GM12878 (cell line): ENCODE measurements at regions not wholly inside any gene's neighbourhood (a gene's known extent, or its start where the extent isn't known, plus 50 kb on each side); places are given as distances from the start of the nearest gene placed in this dataset.

Experiments used
- CEBPB ChIP-seq, 2 experiments: fragments of 150-350 bp in 1 of 2; IDR thresholded peaks; 2 replicates each; pipeline ENCODE4 v1.6.1; 2012 to 2014; ENCODE audit warnings: low read depth in 2 of 2, low read length in 2 of 2, borderline replicate concordance in 1 of 2, inconsistent platforms in 1 of 2
- CHD4 ChIP-seq: fragments of 200-600 bp; sonication (generic); IDR thresholded peaks from 2 replicates; pipeline ENCODE4 v1.6.1; 2016; ENCODE audit warnings: mild to moderate bottlenecking
- CREB1 ChIP-seq: IDR thresholded peaks from 2 replicates; pipeline ENCODE4 v1.6.1; 2012; ENCODE audit warnings: low read depth, mild to moderate bottlenecking, inconsistent platforms
- ETV6 ChIP-seq, 2 experiments: fragments of 450-650 bp in 1 of 2; IDR thresholded peaks in 1 of 2; conservative IDR thresholded peaks in 1 of 2; 2 replicates each; pipeline ENCODE4 v1.6.1; 2014; ENCODE audit warnings: antibody characterized with exemption in 1 of 2, borderline replicate concordance in 1 of 2, low read depth in 1 of 2, mild to moderate bottlenecking in 1 of 2, moderate library complexity in 1 of 2
- FOXK2 ChIP-seq: fragments of 450-650 bp; IDR thresholded peaks from 2 replicates; pipeline ENCODE4 v1.6.1; 2017; ENCODE audit warnings: mild to moderate bottlenecking, moderate library complexity
- IKZF2 ChIP-seq, 2 experiments: fragments of 450-650 bp; IDR thresholded peaks; 2 replicates each; pipeline ENCODE4 v1.6.1; 2017; ENCODE audit warnings: mild to moderate bottlenecking in 2 of 2, moderate library complexity in 2 of 2
- JUNB ChIP-seq: IDR thresholded peaks from 2 replicates; pipeline ENCODE4 v1.6.1; 2016; ENCODE audit warnings: antibody characterized with exemption, mild to moderate bottlenecking
- MEF2A ChIP-seq: IDR thresholded peaks from 2 replicates; pipeline ENCODE4 v1.6.1; 2011; ENCODE audit warnings: low read depth, mild to moderate bottlenecking, low read length, moderate library complexity; ENCODE audit not compliant: insufficient read depth
- NFIC ChIP-seq: IDR thresholded peaks from 2 replicates; pipeline ENCODE4 v1.6.1; 2012; ENCODE audit warnings: low read depth, mild to moderate bottlenecking, inconsistent platforms, low read length, moderate library complexity
- NR2C1 ChIP-seq: fragments of 450-650 bp; IDR thresholded peaks from 2 replicates; pipeline ENCODE4 v1.6.1; 2017; ENCODE audit warnings: antibody characterized with exemption, mild to moderate bottlenecking, moderate library complexity
- PML ChIP-seq: IDR thresholded peaks from 2 replicates; pipeline ENCODE4 v1.6.1; 2012; ENCODE audit warnings: low read length, inconsistent platforms
- TF ChIP-seq, protein P1 (sequence below), 3 experiments: IDR thresholded peaks in 2 of 3; conservative IDR thresholded peaks in 1 of 3; 2 replicates each; pipeline ENCODE4 v1.5.1; 2011; ENCODE audit warnings: low read depth in 3 of 3, low read length in 3 of 3, mild to moderate bottlenecking in 3 of 3, control low read depth in 2 of 3, moderate library complexity in 2 of 3, inconsistent platforms in 1 of 3, mixed read lengths in 1 of 3; ENCODE audit not compliant: control insufficient read depth in 2 of 3, insufficient read depth in 1 of 3; ENCODE audit errors: extremely low read depth in 1 of 3
- TF ChIP-seq, protein P2 (sequence below): IDR thresholded peaks from 2 replicates; pipeline ENCODE4 v1.6.1; 2012; ENCODE audit warnings: low read depth, low read length, improper control_type of control experiment

DNA sequence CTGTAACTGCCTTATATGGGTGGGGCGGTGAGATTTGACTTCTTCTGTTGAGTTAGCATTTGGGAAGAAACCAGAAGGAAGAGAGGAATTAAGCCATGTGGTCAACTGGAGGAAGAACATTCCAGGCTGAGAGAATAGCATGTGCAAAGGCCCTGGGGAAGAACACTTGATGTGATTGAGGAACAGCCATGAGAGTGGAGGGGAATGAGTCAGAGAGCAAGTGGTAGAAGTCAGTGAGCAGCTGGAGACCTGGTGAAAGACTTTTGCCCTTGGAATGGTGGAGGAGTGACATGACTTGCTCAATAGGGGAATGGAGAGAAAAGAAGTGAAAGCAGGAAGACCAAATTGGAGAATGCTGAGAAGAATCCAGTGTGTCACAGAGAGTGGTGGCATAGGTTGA, 327.8 kb upstream of the HAND2 start (continued):
- TF ChIP-seq, protein P1, sequence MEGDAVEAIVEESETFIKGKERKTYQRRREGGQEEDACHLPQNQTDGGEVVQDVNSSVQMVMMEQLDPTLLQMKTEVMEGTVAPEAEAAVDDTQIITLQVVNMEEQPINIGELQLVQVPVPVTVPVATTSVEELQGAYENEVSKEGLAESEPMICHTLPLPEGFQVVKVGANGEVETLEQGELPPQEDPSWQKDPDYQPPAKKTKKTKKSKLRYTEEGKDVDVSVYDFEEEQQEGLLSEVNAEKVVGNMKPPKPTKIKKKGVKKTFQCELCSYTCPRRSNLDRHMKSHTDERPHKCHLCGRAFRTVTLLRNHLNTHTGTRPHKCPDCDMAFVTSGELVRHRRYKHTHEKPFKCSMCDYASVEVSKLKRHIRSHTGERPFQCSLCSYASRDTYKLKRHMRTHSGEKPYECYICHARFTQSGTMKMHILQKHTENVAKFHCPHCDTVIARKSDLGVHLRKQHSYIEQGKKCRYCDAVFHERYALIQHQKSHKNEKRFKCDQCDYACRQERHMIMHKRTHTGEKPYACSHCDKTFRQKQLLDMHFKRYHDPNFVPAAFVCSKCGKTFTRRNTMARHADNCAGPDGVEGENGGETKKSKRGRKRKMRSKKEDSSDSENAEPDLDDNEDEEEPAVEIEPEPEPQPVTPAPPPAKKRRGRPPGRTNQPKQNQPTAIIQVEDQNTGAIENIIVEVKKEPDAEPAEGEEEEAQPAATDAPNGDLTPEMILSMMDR (IDR thresholded peaks at IDR 0.05 in 2 of 3, conservative IDR thresholded peaks at IDR 0.05 in 1 of 3; ENCODE audit: control insufficient read depth in 2 of 3, extremely low read depth in 1 of 3, insufficient read depth in 1 of 3, low read depth in 3 of 3, low read length in 3 of 3), result no peak
- TF ChIP-seq JUNB, result no peak
- TF ChIP-seq MEF2A, result no peak
- no peak for TF ChIP-seq NR2C1
- TF ChIP-seq, protein P2, sequence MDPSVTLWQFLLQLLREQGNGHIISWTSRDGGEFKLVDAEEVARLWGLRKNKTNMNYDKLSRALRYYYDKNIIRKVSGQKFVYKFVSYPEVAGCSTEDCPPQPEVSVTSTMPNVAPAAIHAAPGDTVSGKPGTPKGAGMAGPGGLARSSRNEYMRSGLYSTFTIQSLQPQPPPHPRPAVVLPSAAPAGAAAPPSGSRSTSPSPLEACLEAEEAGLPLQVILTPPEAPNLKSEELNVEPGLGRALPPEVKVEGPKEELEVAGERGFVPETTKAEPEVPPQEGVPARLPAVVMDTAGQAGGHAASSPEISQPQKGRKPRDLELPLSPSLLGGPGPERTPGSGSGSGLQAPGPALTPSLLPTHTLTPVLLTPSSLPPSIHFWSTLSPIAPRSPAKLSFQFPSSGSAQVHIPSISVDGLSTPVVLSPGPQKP, result no peak
- TF ChIP-seq ETV6 (conservative IDR thresholded peaks at IDR 0.05 in 1 of 2, IDR thresholded peaks at IDR 0.05 in 1 of 2; ENCODE audit: borderline replicate concordance in 1 of 2, low read depth in 1 of 2), result no peak
- no peak for TF ChIP-seq IKZF2 (IDR thresholded peaks at IDR 0.05)
- TF ChIP-seq CHD4, result no peak
- no peak for TF ChIP-seq CEBPB (IDR thresholded peaks at IDR 0.05; ENCODE audit: borderline replicate concordance in 1 of 2, low read depth in 2 of 2, low read length in 2 of 2)
- no peak for TF ChIP-seq PML
- no peak for TF ChIP-seq NFIC
- TF ChIP-seq CREB1, result no peak
- no peak for TF ChIP-seq FOXK2
